ENCODE measurements at regions not wholly inside any gene's neighbourhood (a gene's known extent, or its start where the extent isn't known, plus 50 kb on each side); places are given as distances from the start of the nearest gene placed in this dataset.
"Not testable (repeated sequence)": the region's sequence is repeated elsewhere in the genome, so short reads cannot be mapped to it uniquely, and the experiment has no call there.

- no peak for DNase-seq (ENCODE audit: low read depth, low spot score)
Observed at GRCh38 chr2:66105066-66105753, 329.7 kb upstream of the MEIS1 start.

DNA sequence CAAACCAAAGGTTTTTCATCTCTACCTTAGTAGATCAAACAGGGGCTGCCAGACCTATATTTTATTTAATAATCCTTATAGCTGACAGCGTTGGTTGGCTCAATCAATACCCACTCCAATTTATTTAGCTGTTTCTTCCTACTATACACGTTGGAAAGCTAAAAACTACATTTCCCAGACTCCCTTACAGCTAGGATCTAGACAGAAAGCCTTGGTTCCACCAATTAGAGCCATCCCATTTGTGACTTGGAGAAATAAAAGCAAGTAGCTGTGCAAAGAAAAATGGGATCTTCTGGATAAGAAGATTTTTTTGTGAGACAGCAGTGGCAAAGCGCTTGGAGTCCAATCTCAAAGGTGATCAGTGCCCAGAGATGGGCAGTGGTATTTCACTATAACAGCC is 331.3 kb upstream of the MEIS1 start:
- no peak for DNase-seq (ENCODE audit: low read depth, low spot score)

DNA sequence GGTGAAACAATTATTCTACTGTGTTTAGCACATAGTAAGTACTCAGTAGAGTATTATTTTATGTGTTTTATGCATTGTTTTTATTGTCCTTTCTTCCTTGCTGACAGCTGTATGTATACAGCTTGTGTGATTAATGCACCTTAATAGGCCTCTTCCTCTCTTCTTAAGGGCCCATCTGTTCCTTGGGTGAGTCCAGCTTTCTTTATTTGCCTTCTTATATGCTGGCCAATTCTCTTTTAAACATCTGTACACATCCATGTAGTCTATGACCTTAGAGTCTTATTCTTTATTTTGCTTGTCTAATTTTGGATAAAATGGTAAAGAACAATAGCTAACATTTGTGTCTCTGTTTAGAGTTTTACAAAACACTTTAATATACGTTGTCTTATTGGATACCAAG is 333.7 kb upstream of the MEIS1 start:
- no peak for DNase-seq (ENCODE audit: low read depth, low spot score)

GRCh38 chr2:66095820-66096345 is 339.0 kb upstream of the MEIS1 start:
- no peak for DNase-seq (ENCODE audit: low read depth, low spot score)

GRCh38 chr2:66094689-66095088 is 340.2 kb upstream of the MEIS1 start:
- DNase-seq (ENCODE audit: low read depth, low spot score), result not testable (repeated sequence)

DNA sequence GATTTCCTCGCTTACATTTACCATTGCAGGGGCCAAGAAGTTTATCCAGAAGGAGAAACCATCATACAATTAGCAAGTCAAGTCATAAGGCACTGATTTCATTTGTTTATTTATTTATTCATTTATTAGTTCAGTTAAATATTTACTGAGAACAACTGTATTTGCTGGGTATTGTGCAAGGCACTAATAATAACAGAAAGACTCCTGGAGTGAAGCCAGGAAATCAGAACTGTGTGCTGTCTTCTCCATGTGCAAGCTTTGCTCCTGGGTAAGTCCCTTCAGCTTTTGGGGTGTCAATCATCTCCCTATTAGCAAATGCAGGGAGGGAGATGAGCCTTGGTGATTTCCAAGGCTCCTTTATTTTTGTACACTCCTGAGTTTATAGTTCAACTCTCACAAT is 341.6 kb upstream of the MEIS1 start:
- DNase-seq (ENCODE audit: low read depth, low spot score), result no peak

DNA sequence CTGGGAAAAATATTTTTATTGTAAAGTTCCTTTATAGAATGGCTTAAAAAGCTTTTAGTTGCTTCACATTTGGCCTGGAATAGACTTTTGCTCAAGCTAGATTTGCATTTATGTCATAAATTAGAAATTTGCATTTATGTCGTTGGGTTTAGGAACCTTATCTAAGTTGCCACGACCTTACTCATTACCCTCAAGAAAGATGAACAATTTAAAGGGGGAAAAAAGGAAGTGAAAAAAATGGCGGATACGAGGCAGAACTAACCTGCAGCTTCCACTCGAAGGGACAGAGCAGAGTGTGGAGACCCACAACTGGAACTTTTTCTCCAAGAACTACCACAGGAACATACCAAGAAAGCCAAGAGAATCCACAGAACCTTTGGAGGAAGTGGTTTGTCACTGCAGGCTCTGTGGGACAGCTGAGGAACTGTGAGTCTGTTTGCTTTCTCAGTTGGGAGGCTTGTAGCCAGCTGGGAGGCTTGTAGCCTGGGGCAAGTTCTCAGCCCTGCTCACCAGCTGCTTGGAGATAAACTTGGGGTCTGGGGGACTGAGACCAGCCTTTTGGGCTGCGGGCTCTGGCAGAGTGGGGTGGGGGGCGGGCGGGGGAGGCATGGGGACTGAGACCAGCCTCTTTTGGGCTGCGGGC is 349.9 kb upstream of the MEIS1 start:
- no peak for DNase-seq (ENCODE audit: low read depth, low spot score)

- DNase-seq (ENCODE audit: low read depth, low spot score), result no peak
Observed at GRCh38 chr2:66082581-66082980, 352.3 kb upstream of the MEIS1 start.

DNA sequence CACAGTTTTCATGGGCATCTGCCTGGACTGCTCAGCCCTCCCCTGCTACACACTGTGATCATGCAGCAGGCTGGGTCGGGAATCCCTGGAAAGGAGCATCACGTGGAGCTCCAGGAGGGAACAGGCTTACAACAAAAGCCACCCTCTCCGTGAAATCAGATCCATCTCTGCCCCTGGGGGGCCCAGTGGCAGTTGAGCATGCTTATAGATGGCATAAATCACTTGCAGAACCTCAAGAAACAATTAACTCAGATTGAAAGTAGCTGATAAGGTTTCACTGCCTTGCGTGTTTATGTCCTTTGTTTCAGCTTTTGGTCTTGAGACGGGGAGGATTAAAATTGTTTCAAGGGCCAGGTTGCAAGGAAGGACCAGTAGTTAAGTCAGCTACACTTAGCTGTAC is 354.8 kb upstream of the MEIS1 start:
- no peak for DNase-seq (ENCODE audit: low read depth, low spot score)

DNA sequence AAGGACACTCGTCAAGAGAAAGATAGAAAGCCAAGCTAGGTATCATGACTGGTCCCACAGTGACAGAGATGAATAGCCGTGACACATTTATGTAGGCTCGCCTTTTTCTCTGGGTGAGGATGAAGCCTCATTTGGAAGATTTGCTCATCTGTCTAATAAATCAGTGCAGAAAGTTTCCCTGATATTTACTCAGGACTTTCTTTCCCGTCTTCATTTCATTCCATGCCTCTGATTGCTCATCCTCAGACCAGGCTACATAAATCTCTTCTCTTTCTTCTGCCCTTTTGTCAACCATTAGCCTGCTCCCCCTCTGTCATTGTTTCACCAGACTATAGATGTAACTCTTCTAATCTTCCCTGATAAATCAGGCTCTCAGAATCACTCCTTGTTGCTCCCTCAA is 361.8 kb upstream of the MEIS1 start:
- DNase-seq (ENCODE audit: low read depth, low spot score), result no peak

- DNase-seq (ENCODE audit: low read depth, low spot score), result no peak
Observed at GRCh38 chr2:66070721-66071602, 364.0 kb upstream of the MEIS1 start.

GRCh38 chr2:66069937-66070720 is 364.8 kb upstream of the MEIS1 start:
- DNase-seq (ENCODE audit: low read depth, low spot score), result no peak

DNA sequence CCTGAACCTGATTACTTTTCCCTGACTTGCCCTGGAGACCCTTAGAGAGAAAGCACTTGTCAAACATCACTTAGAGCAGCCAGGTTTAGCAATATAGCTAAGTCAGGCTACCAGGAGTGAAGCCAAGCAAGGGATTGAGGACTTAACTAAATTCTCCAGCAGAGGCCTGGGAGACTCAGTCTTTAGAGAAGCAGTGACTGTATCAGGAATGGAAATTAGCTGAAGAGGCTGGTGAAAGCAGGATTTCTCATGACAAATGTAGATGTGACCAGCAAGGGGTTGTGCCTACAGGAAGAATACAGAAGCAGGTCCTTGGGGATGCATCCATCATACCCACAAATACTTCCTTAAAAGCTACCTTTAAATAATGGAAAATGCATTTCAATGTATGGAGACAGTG is 368.9 kb upstream of the MEIS1 start:
- DNase-seq (ENCODE audit: low read depth, low spot score), result no peak

GRCh38 chr2:66059332-66059731 is 375.6 kb upstream of the MEIS1 start:
- DNase-seq (ENCODE audit: low read depth, low spot score), result no peak

DNA sequence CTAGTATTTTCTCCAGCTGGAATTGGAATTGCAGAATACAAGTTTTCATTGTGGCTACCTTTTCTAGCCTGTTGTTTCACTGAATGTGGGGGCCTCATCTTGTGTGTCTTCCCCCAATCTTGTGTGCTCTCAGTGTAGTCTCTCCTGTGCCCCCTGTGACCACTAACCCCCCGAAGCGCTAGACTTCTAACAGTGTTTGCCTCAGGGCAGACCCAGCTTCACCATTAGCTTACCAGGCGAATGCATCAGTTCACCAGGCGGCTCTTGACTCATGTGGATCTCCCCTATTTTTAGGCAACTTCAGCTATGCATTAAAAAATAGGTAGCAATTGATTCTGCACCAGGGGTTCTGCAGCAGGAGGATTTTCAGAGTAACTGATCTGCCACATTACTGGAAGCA is 376.2 kb upstream of the MEIS1 start:
- DNase-seq (ENCODE audit: low read depth, low spot score), result no peak

GRCh38 chr2:66057844-66058243 is 377.1 kb upstream of the MEIS1 start:
- no peak for DNase-seq (ENCODE audit: low read depth, low spot score)

DNA sequence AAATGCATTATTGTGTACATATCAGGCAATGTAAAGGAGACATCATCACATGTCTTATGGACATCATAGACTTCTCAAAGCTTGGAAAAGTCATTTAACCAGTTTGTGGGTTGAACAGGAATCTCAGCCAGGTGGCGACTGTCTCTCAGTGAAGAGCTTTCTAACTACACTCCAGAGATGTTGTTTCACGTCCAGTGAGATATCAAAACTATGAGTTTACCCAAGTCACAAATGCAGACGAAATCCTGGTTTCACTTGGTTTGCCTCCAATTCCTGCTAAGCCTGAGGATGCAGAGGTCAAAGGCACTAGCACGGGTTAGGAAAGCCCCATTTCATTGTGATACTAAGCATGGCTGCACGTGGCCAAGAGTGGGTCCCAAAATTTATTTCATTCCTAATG is 384.5 kb upstream of the MEIS1 start:
- DNase-seq (ENCODE audit: low read depth, low spot score), result no peak

- DNase-seq (ENCODE audit: low read depth, low spot score), result no peak
Observed at GRCh38 chr2:66048667-66049066, 386.3 kb upstream of the MEIS1 start.

DNA sequence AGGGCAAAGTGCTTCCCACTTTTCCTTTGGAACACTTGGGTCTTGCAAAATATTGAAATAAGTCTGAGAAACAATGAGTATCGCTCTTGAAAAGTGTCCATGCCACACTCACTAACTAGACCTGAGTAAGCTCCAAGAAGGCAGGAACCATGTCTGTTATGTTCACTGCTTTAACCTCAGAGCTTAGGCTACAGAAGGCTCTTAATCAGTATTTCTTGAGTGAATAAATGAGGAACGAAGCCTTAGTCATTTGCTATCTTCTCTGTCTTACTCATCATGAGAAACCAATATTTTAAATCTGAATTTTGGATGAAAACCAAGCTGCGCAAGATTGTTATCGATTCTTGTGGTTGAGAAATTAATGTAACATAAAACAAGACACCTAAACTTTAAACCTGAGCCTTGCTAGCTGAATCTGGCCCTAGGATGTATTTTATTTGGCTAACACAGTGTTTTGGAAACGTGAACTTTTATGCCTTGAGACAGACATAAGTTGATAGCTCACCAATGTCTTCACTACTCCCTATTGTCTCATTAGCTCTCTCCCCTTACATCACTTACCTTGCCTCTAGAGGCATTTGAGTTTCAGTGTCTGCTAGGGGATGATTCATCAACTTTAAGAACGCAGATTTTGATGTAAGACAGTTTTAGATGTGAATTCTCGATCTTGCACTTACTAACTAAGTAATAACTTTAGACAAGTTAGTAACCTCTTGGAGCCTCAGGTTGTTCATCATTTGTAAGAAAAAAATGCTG is 392.8 kb upstream of the MEIS1 start:
- no peak for DNase-seq (ENCODE audit: low read depth, low spot score)

GRCh38 chr2:66036948-66037347 is 398.0 kb upstream of the MEIS1 start:
- no peak for DNase-seq (ENCODE audit: low read depth, low spot score)

- DNase-seq (ENCODE audit: low read depth, low spot score), result no peak
Observed at GRCh38 chr2:66034467-66034866, 400.5 kb upstream of the MEIS1 start.
